ENCODE measurements at regions not wholly inside any gene's neighbourhood (a gene's known extent, or its start where the extent isn't known, plus 50 kb on each side); places are given as distances from the start of the nearest gene placed in this dataset.
"Not testable (repeated sequence)": the region's sequence is repeated elsewhere in the genome, so short reads cannot be mapped to it uniquely, and the experiment has no call there.

GRCh38 chrX:67213686-67214085 is 330.1 kb upstream of the AR start:
- H3K36me3 ChIP-seq (ENCODE audit: insufficient read depth, low read length); H3K27ac ChIP-seq (ENCODE audit: low read depth, low read length); H3K9me3 ChIP-seq (ENCODE audit: insufficient read depth, low read depth, low read length); H3K4me1 ChIP-seq (ENCODE audit: insufficient read depth, low read length); H3K9ac ChIP-seq (ENCODE audit: low read depth, low read length); H3K4me3 ChIP-seq (ENCODE audit: low read length); H3K27me3 ChIP-seq (ENCODE audit: insufficient read depth, low read length): not testable (repeated sequence)
- 100% methylated on average over 2 of the region's 3 CpGs for WGBS

- 98% methylated on average over 4 of the region's 4 CpGs for WGBS
Measured at GRCh38 chrX:67207912-67208311, 335.9 kb upstream of the AR start.

GRCh38 chrX:67159437-67159836 is 384.4 kb upstream of the AR start:
- no peak overlapping the region for H3K4me3 ChIP-seq (ENCODE audit: low read length)
- 90% methylated on average over 2 of the region's 2 CpGs for WGBS
- H3K27ac ChIP-seq (ENCODE audit: low read depth, low read length) = no peak overlapping the region
- H3K4me1 ChIP-seq (ENCODE audit: insufficient read depth, low read length) = no peaks in the 10 kb centered on the region
- H3K9me3 ChIP-seq (ENCODE audit: insufficient read depth, low read depth, low read length) = no peaks in the 10 kb centered on the region
- H3K9ac ChIP-seq (ENCODE audit: low read depth, low read length) = no peak overlapping the region
- H3K27me3 ChIP-seq (ENCODE audit: insufficient read depth, low read length) = no peaks in the 10 kb centered on the region
- H3K36me3 ChIP-seq (ENCODE audit: insufficient read depth, low read length) = no peaks in the 10 kb centered on the region

More at GRCh38 chrX:67207912-67208311, 335.9 kb upstream of the AR start:
- no peaks in the 10 kb centered on the region for H3K4me1 ChIP-seq (ENCODE audit: insufficient read depth, low read length)
- H3K27me3 ChIP-seq (ENCODE audit: insufficient read depth, low read length) = no peaks in the 10 kb centered on the region
- no peaks in the 10 kb centered on the region for H3K9me3 ChIP-seq (ENCODE audit: insufficient read depth, low read depth, low read length)
- H3K27ac ChIP-seq (ENCODE audit: low read depth, low read length) = no peak overlapping the region
- H3K36me3 ChIP-seq (ENCODE audit: insufficient read depth, low read length) = no peaks in the 10 kb centered on the region
- no peak overlapping the region for H3K4me3 ChIP-seq (ENCODE audit: low read length)
- H3K9ac ChIP-seq (ENCODE audit: low read depth, low read length) = no peak overlapping the region

GRCh38 chrX:67114635-67115034 is 429.2 kb upstream of the AR start:
- WGBS = 92% methylated on average over 7 of the region's 9 CpGs
- Histone ChIP-seq H3K9me3 (ENCODE audit: insufficient read depth, low read depth, low read length) (no peaks in the 10 kb centered on the region), H3K4me1 (ENCODE audit: insufficient read depth, low read length) (no peaks in the 10 kb centered on the region), H3K27me3 (ENCODE audit: insufficient read depth, low read length) (no peaks in the 10 kb centered on the region), H3K27ac (ENCODE audit: low read depth, low read length) (no peak overlapping the region), H3K4me3 (ENCODE audit: low read length) (no peak overlapping the region), H3K36me3 (ENCODE audit: insufficient read depth, low read length) (no peaks in the 10 kb centered on the region), H3K9ac (ENCODE audit: low read depth, low read length) (no peak overlapping the region)

- H3K27ac ChIP-seq (ENCODE audit: low read depth, low read length) = no peak overlapping the region
- no peaks in the 10 kb centered on the region for H3K36me3 ChIP-seq (ENCODE audit: insufficient read depth, low read length)
- H3K9ac ChIP-seq (ENCODE audit: low read depth, low read length) = no peak overlapping the region
- no CpG with 5 or more reads among the region's 2 CpGs for WGBS
- no peaks in the 10 kb centered on the region for H3K9me3 ChIP-seq (ENCODE audit: insufficient read depth, low read depth, low read length)
- no peaks in the 10 kb centered on the region for H3K27me3 ChIP-seq (ENCODE audit: insufficient read depth, low read length)
- H3K4me1 ChIP-seq (ENCODE audit: insufficient read depth, low read length) = no peaks in the 10 kb centered on the region
- H3K4me3 ChIP-seq (ENCODE audit: low read length) = no peak overlapping the region
Measured at GRCh38 chrX:67105758-67106116, 438.1 kb upstream of the AR start.

- WGBS = 97% methylated on average over 6 of the region's 6 CpGs
- no peak overlapping the region for H3K27ac ChIP-seq (ENCODE audit: low read depth, low read length)
- no peaks in the 10 kb centered on the region for H3K36me3 ChIP-seq (ENCODE audit: insufficient read depth, low read length)
- no peak overlapping the region for H3K4me3 ChIP-seq (ENCODE audit: low read length)
- H3K9ac ChIP-seq (ENCODE audit: low read depth, low read length) = no peak overlapping the region
- H3K4me1 ChIP-seq (ENCODE audit: insufficient read depth, low read length) = no peaks in the 10 kb centered on the region
- H3K9me3 ChIP-seq (ENCODE audit: insufficient read depth, low read depth, low read length) = no peaks in the 10 kb centered on the region
- H3K27me3 ChIP-seq (ENCODE audit: insufficient read depth, low read length) = no peaks in the 10 kb centered on the region
Measured at GRCh38 chrX:67104982-67105757, 438.7 kb upstream of the AR start.

- H3K27ac ChIP-seq (ENCODE audit: low read depth, low read length) = no peak overlapping the region
- no peaks in the 10 kb centered on the region for H3K4me1 ChIP-seq (ENCODE audit: insufficient read depth, low read length)
- H3K9ac ChIP-seq (ENCODE audit: low read depth, low read length) = no peak overlapping the region
- 99% methylated on average over 4 of the region's 6 CpGs for WGBS
- H3K9me3 ChIP-seq (ENCODE audit: insufficient read depth, low read depth, low read length) = no peaks in the 10 kb centered on the region
- H3K36me3 ChIP-seq (ENCODE audit: insufficient read depth, low read length) = no peaks in the 10 kb centered on the region
- H3K4me3 ChIP-seq (ENCODE audit: low read length) = no peak overlapping the region
- no peaks in the 10 kb centered on the region for H3K27me3 ChIP-seq (ENCODE audit: insufficient read depth, low read length)
Measured at GRCh38 chrX:67100031-67100884, 443.6 kb upstream of the AR start.

GRCh38 chrX:67094061-67094460 is 449.8 kb upstream of the AR start:
- H3K27ac ChIP-seq (ENCODE audit: low read depth, low read length) = peak overlapping the region; percentile 80; the same call in 1 of the 2 replicates
- WGBS = 63% methylated on average over 2 of the region's 2 CpGs
- no peaks in the 10 kb centered on the region for H3K36me3 ChIP-seq (ENCODE audit: insufficient read depth, low read length)
- no peak overlapping the region for H3K9ac ChIP-seq (ENCODE audit: low read depth, low read length)
- H3K9me3 ChIP-seq (ENCODE audit: insufficient read depth, low read depth, low read length) = no peaks in the 10 kb centered on the region
- H3K4me3 ChIP-seq (ENCODE audit: low read length) = no peak overlapping the region
- peaks cover 9% of the 10 kb centered on the region; the same call in 1 of the 2 replicates for H3K4me1 ChIP-seq (ENCODE audit: insufficient read depth, low read length)
- H3K27me3 ChIP-seq (ENCODE audit: insufficient read depth, low read length) = no peaks in the 10 kb centered on the region

GRCh38 chrX:67050760-67051159 is 411.9 kb upstream of the EDA2R start:
- 88% methylated on average over 1 of the region's 1 CpG for WGBS
- no peaks in the 10 kb centered on the region for H3K27me3 ChIP-seq (ENCODE audit: insufficient read depth, low read length)
- H3K9ac ChIP-seq (ENCODE audit: low read depth, low read length) = no peak overlapping the region

GRCh38 chrX:67044866-67045265 is 406.0 kb upstream of the EDA2R start:
- H3K4me1 ChIP-seq (ENCODE audit: insufficient read depth, low read length) = no peaks in the 10 kb centered on the region
- no peaks in the 10 kb centered on the region for H3K27me3 ChIP-seq (ENCODE audit: insufficient read depth, low read length)
- H3K4me3 ChIP-seq (ENCODE audit: low read length) = no peak overlapping the region
- 90% methylated on average over 2 of the region's 2 CpGs for WGBS
- H3K36me3 ChIP-seq (ENCODE audit: insufficient read depth, low read length) = no peaks in the 10 kb centered on the region
- H3K27ac ChIP-seq (ENCODE audit: low read depth, low read length) = no peak overlapping the region
- no peaks in the 10 kb centered on the region for H3K9me3 ChIP-seq (ENCODE audit: insufficient read depth, low read depth, low read length)
- H3K9ac ChIP-seq (ENCODE audit: low read depth, low read length) = no peak overlapping the region

More at GRCh38 chrX:67050760-67051159, 411.9 kb upstream of the EDA2R start:
- H3K36me3 ChIP-seq (ENCODE audit: insufficient read depth, low read length) = no peaks in the 10 kb centered on the region
- H3K4me1 ChIP-seq (ENCODE audit: insufficient read depth, low read length) = no peaks in the 10 kb centered on the region
- no peak overlapping the region for H3K4me3 ChIP-seq (ENCODE audit: low read length)
- no peak overlapping the region for H3K27ac ChIP-seq (ENCODE audit: low read depth, low read length)
- H3K9me3 ChIP-seq (ENCODE audit: insufficient read depth, low read depth, low read length) = no peaks in the 10 kb centered on the region

- Histone ChIP-seq H3K4me3 (ENCODE audit: low read length) (no peak overlapping the region), H3K9me3 (ENCODE audit: insufficient read depth, low read depth, low read length) (no peaks in the 10 kb centered on the region), H3K27me3 (ENCODE audit: insufficient read depth, low read length) (no peaks in the 10 kb centered on the region), H3K9ac (ENCODE audit: low read depth, low read length) (no peak overlapping the region), H3K27ac (ENCODE audit: low read depth, low read length) (no peak overlapping the region), H3K36me3 (ENCODE audit: insufficient read depth, low read length) (no peaks in the 10 kb centered on the region), H3K4me1 (ENCODE audit: insufficient read depth, low read length) (no peaks in the 10 kb centered on the region)
- WGBS = 83% methylated on average over 4 of the region's 4 CpGs
Measured at GRCh38 chrX:67044029-67044653, 405.3 kb upstream of the EDA2R start.
